ENCODE measurements at regions not wholly inside any gene's neighbourhood (a gene's known extent, or its start where the extent isn't known, plus 50 kb on each side); places are given as distances from the start of the nearest gene placed in this dataset.

DNA sequence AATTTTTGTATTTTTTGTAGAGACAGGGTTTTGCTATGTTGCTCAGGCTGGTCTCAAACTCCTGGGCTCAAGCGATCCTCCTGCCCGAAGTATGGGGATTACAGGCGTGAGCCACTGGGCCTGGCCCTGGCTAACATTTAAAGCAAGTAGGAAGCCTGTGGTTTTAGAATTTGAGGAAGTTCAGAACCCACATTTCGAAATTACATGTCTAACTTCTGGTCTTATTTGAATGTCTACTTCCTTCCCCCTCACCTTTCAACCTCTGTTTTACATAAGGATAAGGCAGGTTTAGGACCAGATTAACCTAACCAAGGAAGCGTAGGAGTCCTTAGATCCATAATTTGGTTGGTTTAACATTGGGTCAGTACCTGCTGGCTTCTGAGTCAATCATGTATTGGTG is 120.5 kb upstream of the PROK2 start:
- H3K36me3 Mint-ChIP-seq (ENCODE audit: unreplicated experiment), result no peaks in the 10 kb centered on the region
- DNase-seq, result no peak
- H3K9me3 Mint-ChIP-seq (ENCODE audit: unreplicated experiment), result no peaks in the 10 kb centered on the region
- H3K27me3 Mint-ChIP-seq (ENCODE audit: unreplicated experiment), result no peaks in the 10 kb centered on the region
- H3K4me3 Mint-ChIP-seq (ENCODE audit: unreplicated experiment), result no peak overlapping the region
- H3K4me1 Mint-ChIP-seq (ENCODE audit: low read depth, unreplicated experiment), result no peaks in the 10 kb centered on the region
- TF ChIP-seq, protein P1, sequence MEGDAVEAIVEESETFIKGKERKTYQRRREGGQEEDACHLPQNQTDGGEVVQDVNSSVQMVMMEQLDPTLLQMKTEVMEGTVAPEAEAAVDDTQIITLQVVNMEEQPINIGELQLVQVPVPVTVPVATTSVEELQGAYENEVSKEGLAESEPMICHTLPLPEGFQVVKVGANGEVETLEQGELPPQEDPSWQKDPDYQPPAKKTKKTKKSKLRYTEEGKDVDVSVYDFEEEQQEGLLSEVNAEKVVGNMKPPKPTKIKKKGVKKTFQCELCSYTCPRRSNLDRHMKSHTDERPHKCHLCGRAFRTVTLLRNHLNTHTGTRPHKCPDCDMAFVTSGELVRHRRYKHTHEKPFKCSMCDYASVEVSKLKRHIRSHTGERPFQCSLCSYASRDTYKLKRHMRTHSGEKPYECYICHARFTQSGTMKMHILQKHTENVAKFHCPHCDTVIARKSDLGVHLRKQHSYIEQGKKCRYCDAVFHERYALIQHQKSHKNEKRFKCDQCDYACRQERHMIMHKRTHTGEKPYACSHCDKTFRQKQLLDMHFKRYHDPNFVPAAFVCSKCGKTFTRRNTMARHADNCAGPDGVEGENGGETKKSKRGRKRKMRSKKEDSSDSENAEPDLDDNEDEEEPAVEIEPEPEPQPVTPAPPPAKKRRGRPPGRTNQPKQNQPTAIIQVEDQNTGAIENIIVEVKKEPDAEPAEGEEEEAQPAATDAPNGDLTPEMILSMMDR (IDR thresholded peaks at IDR 0.05; ENCODE audit: partially characterized antibody, unreplicated experiment), result no peak
- no peak overlapping the region for H3K27ac Mint-ChIP-seq (ENCODE audit: unreplicated experiment)

DNA sequence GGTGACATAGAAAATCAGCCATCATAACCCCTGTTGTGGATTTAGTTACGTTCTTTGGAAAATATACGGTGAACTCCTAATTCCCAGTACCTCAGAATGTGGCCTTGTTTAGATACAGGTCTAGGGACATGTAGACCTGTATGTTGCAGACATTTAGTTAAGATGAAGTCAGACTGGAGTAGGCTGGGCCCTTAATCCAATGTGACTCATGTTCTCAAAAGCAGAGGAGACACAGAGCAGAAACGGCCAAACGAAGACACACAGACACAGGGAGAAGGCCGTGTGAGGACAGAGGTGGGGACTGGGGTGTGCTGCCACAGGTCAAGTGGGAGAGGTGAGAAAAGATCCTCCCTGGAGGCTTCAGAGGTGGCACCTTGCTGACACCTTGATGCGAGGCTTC is 119.0 kb upstream of the PROK2 start:
- no peaks in the 10 kb centered on the region for H3K9me3 Mint-ChIP-seq (ENCODE audit: unreplicated experiment)
- no peaks in the 10 kb centered on the region for H3K27me3 Mint-ChIP-seq (ENCODE audit: unreplicated experiment)
- no peak overlapping the region for H3K27ac Mint-ChIP-seq (ENCODE audit: unreplicated experiment)
- H3K36me3 Mint-ChIP-seq (ENCODE audit: unreplicated experiment), result no peaks in the 10 kb centered on the region
- no peak for DNase-seq
- TF ChIP-seq, protein P1 (IDR thresholded peaks at IDR 0.05; ENCODE audit: partially characterized antibody, unreplicated experiment), result no peak
- no peaks in the 10 kb centered on the region for H3K4me1 Mint-ChIP-seq (ENCODE audit: low read depth, unreplicated experiment)
- no peak overlapping the region for H3K4me3 Mint-ChIP-seq (ENCODE audit: unreplicated experiment)

DNA sequence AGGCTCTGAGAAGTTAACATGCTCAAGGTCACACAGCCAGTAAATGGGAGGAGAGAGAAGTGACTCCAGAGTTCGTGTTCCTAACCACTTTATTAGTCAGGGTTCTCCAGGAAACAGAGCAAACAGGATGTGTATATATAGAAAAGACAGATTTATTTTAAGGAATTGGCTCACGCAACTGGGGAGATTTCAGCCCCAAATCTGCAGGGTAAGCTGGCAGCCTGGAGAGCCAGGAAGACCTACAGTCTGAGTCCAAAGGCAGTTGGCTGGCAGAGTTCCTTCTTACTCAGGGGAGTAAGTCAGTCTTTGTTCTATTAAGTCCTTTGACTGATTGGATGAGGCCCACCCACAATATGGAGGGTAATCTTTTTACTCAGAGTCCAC is 118.2 kb upstream of the PROK2 start:
- DNase-seq, result no peak
- Mint-ChIP-seq H3K4me1 (ENCODE audit: low read depth, unreplicated experiment) (no peaks in the 10 kb centered on the region), H3K4me3 (ENCODE audit: unreplicated experiment) (no peak overlapping the region), H3K36me3 (ENCODE audit: unreplicated experiment) (no peaks in the 10 kb centered on the region), H3K27me3 (ENCODE audit: unreplicated experiment) (no peaks in the 10 kb centered on the region), H3K9me3 (ENCODE audit: unreplicated experiment) (no peaks in the 10 kb centered on the region), H3K27ac (ENCODE audit: unreplicated experiment) (no peak overlapping the region)
- TF ChIP-seq, protein P1 (IDR thresholded peaks at IDR 0.05; ENCODE audit: partially characterized antibody, unreplicated experiment), result no peak

DNA sequence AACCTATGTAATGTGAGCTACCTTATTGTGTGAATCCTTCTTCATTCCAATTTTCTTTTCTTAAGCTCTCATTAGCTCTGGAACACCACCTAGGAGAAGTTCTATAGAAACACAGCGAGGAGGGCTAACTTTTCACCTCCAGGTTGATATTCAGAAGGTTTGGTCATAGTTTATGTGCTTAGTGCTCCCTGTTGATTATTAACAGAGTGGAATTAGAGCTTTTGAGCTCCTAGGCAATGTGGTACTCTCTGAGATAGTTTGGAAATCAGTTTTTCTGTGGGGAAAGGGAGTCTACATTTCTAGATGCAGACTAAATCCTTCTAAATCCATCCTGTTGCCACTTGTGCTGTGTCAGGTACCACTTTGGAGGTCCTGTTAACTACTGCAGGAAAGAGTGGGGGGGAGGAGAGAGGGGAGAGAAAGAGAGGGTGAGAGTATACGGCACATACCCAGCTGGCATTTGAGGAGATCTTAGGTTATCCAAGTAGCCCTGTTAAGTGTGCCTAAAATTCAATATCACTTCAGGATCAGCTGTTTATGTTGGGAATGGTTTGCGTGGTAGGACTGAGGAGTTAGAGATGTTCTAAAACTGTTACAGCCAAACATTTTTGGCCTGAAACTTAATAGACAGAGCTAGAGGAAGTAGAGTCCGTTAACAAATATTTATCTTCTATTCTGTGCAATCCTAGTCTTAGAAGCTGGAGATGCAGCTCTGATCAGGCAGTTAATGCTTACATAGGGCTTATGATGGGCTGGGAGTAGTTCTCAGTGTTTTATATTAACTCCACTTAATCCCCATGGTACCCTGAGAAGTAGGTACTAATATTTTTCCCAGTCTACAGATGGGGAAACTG is 117.5 kb upstream of the PROK2 start:
- H3K4me1 Mint-ChIP-seq (ENCODE audit: low read depth, unreplicated experiment), result no peaks in the 10 kb centered on the region
- TF ChIP-seq, protein P1 (IDR thresholded peaks at IDR 0.05; ENCODE audit: partially characterized antibody, unreplicated experiment), result no peak
- no peaks in the 10 kb centered on the region for H3K9me3 Mint-ChIP-seq (ENCODE audit: unreplicated experiment)
- no peak for DNase-seq
- H3K36me3 Mint-ChIP-seq (ENCODE audit: unreplicated experiment), result no peaks in the 10 kb centered on the region
- no peaks in the 10 kb centered on the region for H3K27me3 Mint-ChIP-seq (ENCODE audit: unreplicated experiment)
- no peak overlapping the region for H3K27ac Mint-ChIP-seq (ENCODE audit: unreplicated experiment)
- no peak overlapping the region for H3K4me3 Mint-ChIP-seq (ENCODE audit: unreplicated experiment)

DNA sequence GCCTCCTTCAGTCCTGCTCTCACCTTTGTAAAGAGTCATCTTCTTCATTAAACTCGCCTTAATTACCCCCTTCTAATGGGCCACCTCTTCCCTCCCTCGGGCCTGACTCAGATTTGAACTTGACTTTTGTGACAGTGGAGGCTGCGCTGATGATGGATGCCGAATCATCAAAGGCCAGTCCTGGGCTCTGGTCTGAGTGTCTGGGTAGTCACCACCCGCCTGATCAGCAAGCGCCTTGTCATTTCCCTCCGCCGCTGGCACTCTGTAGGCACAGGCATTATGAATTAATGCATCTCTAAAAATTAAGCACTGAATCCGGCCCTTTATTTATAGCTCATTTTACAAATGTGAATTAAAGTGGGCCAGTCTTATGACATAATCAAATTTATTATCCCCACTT is 116.7 kb upstream of the PROK2 start:
- no peak for DNase-seq
- Mint-ChIP-seq H3K9me3 (ENCODE audit: unreplicated experiment) (no peaks in the 10 kb centered on the region), H3K4me3 (ENCODE audit: unreplicated experiment) (no peak overlapping the region), H3K27me3 (ENCODE audit: unreplicated experiment) (no peaks in the 10 kb centered on the region), H3K36me3 (ENCODE audit: unreplicated experiment) (no peaks in the 10 kb centered on the region), H3K4me1 (ENCODE audit: low read depth, unreplicated experiment) (no peaks in the 10 kb centered on the region), H3K27ac (ENCODE audit: unreplicated experiment) (no peak overlapping the region)
- TF ChIP-seq, protein P1 (IDR thresholded peaks at IDR 0.05; ENCODE audit: partially characterized antibody, unreplicated experiment), result no peak

All from glutamatergic neuron (in vitro differentiated cells).